Psoas muscle (tissue), 7 donors: ENCODE measurements at regions not wholly inside any gene's neighbourhood (a gene's known extent, or its start where the extent isn't known, plus 50 kb on each side); places are given as distances from the start of the nearest gene placed in this dataset.

Source experiments
- ATAC-seq, 4 donors: fragments of 200-7000 bp; cut with Tn5 transposase; one replicate each; pipeline ENCODE4 v1.9.1; 2020; ENCODE audit warnings: moderate library complexity in 3 of 4, mild to moderate bottlenecking in 2 of 4
- DNase-seq, 2 donors: peaks; one replicate each; pipeline ENCODE4 v3.0.0-alpha.2; 2020
- H3K27ac ChIP-seq: fragments of 200-600 bp; one replicate; pipeline ENCODE4 v1.8.0; 2022
- H3K27me3 ChIP-seq, 3 donors: fragments of 200-600 bp in 1 of 3; one replicate each; pipeline versions ENCODE4 v1.6.1 to v1.8.0; 2013 to 2022; ENCODE audit warnings: low read length in 2 of 3, mild to moderate bottlenecking in 2 of 3, moderate library complexity in 1 of 3; ENCODE audit not compliant: insufficient read depth in 3 of 3
- H3K36me3 ChIP-seq, 2 donors: fragments of 200-600 bp in 1 of 2; one replicate each; pipeline versions ENCODE4 v1.6.1 to v1.8.0; 2013 to 2022; ENCODE audit warnings: low read depth in 1 of 2, mild to moderate bottlenecking in 1 of 2, moderate library complexity in 1 of 2; ENCODE audit not compliant: insufficient read depth in 1 of 2
- H3K4me1 ChIP-seq: fragments of 200-600 bp; one replicate; pipeline ENCODE4 v1.8.0; 2022
- H3K4me3 ChIP-seq: fragments of 200-600 bp; one replicate; pipeline ENCODE4 v1.8.0; 2022; ENCODE audit warnings: mild to moderate bottlenecking
- H3K9me3 ChIP-seq: fragments of 200-600 bp; one replicate; pipeline ENCODE4 v1.8.0; 2022
- WGBS, 3 donors: extraction: QIAGEN DNeasy Blood & Tissue Kit; methylation state at CpG; one replicate each; pipeline versions ENCODE4 v1.1.6 to v1.1.7; 2013; 5-methylcytosine and 5-hydroxymethylcytosine counted together
- intact Hi-C, 2 donors: fragments of 100-400 bp; cut with DNase I; formaldehyde crosslinking; loops; one replicate each; pipeline versions ENCODE4 v1.11.0 to v1.14.2; 2022
- TF ChIP-seq, protein P1 (sequence below): fragments of 200-600 bp; IDR thresholded peaks from one replicate; pipeline ENCODE4 v1.8.0; 2022; ENCODE audit warnings: antibody characterized with exemption
- donor health status: healthy with polysubstance abuse.
- donor health status: DM: no; HTN: no; CAD: no; lungs with moderate emphysema.
- donor health status: Bipolar disorder and iron deficiency.
- donor health status: healthy.
- donor health status: DM: yes; HTN: yes; CAD: no.
- donor health status: DM: no; HTN: no; CAD: no.
- donor health status: DM: yes; HTN: yes; CAD: no.

DNA sequence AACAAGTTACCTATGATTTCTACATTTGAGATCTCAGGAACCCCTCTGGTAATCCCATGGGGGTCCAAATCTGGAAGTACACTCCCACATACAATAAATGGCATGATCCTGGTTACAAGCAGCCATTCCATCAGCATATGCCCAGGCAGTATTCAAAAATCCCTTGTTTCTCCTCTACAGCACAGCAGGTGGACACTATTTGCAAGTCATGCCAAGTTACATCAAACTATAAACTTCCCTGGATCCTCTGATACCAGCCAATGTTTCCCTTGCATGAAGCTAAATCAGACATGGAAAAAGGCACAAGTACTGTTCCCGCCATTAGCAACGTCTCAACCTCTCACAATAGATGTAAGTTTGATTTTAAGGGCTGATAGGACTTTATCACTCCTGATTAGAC, 134.5 kb upstream of the PRSS16 start:
- Histone ChIP-seq H3K27me3 (no peaks in the 10 kb centered on the region), H3K4me3 (no peak overlapping the region), H3K27ac (no peak overlapping the region), H3K36me3 (no peaks in the 10 kb centered on the region), H3K9me3 (no peaks in the 10 kb centered on the region), H3K4me1 (no peaks in the 10 kb centered on the region)
- intact Hi-C loops, result no loop called here
- TF ChIP-seq, protein P1, sequence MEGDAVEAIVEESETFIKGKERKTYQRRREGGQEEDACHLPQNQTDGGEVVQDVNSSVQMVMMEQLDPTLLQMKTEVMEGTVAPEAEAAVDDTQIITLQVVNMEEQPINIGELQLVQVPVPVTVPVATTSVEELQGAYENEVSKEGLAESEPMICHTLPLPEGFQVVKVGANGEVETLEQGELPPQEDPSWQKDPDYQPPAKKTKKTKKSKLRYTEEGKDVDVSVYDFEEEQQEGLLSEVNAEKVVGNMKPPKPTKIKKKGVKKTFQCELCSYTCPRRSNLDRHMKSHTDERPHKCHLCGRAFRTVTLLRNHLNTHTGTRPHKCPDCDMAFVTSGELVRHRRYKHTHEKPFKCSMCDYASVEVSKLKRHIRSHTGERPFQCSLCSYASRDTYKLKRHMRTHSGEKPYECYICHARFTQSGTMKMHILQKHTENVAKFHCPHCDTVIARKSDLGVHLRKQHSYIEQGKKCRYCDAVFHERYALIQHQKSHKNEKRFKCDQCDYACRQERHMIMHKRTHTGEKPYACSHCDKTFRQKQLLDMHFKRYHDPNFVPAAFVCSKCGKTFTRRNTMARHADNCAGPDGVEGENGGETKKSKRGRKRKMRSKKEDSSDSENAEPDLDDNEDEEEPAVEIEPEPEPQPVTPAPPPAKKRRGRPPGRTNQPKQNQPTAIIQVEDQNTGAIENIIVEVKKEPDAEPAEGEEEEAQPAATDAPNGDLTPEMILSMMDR, result no peak
- ATAC-seq (no peak), DNase-seq (no peak)
- 87 to 93% (median 87%) methylated on average over 2 of the region's 2 CpGs for WGBS, 3 donors

DNA sequence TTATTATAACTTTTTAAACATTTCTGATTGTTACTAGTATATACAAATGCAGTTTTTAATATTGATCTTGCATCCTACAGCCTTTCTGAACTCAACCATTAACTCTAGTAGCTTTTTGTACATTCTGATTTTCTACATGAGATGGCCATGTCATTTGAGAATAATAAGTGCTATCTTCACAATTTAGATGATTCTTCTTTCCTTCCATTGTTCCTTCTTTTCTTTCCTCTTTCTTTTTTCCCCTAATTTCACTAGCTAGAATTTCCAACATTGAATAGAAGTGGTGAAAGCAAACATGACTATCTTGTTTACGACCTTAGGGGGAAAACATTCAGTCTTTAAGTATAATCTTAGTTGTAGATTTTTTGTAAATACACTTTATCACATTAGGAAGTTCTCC, 128.2 kb upstream of the PRSS16 start:
- peaks cover 0 to 5% of the 10 kb centered on the region in 2 donors for H3K36me3 ChIP-seq
- H3K27ac ChIP-seq, result no peak overlapping the region
- DNase-seq (no peak), ATAC-seq (no peak)
- H3K4me1 ChIP-seq, result no peaks in the 10 kb centered on the region
- no peak overlapping the region for H3K4me3 ChIP-seq
- TF ChIP-seq, protein P1, result no peak
- H3K27me3 ChIP-seq, result no peaks in the 10 kb centered on the region
- WGBS, 3 donors, result 96 to 100% (median 97%) methylated on average over 1 of the region's 1 CpG
- intact Hi-C loops, result no loop called here
- H3K9me3 ChIP-seq, result no peaks in the 10 kb centered on the region

DNA sequence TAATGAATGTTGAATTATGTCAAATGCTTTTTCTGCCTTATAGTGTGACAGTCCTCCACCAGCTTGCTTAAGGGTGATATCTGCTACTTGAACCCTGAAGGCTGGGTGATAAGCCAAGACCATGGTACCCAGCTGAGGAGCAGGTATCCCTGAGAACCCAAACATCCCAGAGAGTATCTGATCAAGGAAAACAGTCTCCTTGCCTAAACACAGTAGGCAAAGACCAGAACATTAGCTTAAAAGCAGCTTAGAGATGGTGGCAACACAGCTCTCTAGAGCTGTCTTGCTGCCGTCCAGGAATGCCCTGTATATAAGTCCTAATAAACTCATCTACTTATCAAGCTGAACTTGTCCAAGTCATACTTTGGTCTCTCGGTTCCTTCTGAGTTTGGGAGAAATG, 127.7 kb upstream of the PRSS16 start:
- H3K4me1 ChIP-seq, result no peaks in the 10 kb centered on the region
- TF ChIP-seq, protein P1, result no peak
- H3K9me3 ChIP-seq, result no peaks in the 10 kb centered on the region
- no peak overlapping the region for H3K27ac ChIP-seq
- H3K27me3 ChIP-seq, result no peaks in the 10 kb centered on the region
- whole genome bisulfite sequencing, 3 donors, result 66 to 92% (median 92%) methylated on average over 2 of the region's 2 CpGs
- peaks cover 0 to 5% of the 10 kb centered on the region in 2 donors for H3K36me3 ChIP-seq
- intact Hi-C loops, result no loop called here
- ATAC-seq (no peak), DNase-seq (no peak)
- H3K4me3 ChIP-seq, result no peak overlapping the region

DNA sequence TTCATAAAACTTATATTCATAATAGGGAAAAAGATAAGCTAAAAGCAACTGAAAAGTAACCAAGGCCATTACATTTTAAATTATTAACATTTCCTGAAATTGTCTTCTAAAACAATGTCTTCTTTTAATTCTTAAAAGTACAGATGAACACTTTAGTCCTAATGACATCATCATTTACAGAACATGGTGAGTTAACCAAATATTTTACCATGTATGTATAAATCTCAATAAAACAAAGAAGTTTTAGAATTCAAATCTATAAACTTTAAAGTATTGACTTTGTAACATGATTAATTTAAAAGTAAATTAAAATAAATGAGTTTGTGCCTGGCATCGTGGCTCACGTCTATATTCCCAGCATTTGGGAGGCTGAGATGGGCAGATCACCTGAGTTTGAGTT, 125.9 kb upstream of the PRSS16 start:
- TF ChIP-seq, protein P1, result no peak
- no peak overlapping the region for H3K27ac ChIP-seq
- ATAC-seq (no peak), DNase-seq (no peak)
- WGBS, 3 donors, result 94 to 100% (median 97%) methylated on average over 2 of the region's 2 CpGs
- H3K9me3 ChIP-seq, result no peaks in the 10 kb centered on the region
- intact Hi-C loops, result no loop called here
- H3K36me3 ChIP-seq, result peaks cover 0 to 17% of the 10 kb centered on the region in 2 donors
- H3K4me1 ChIP-seq, result no peaks in the 10 kb centered on the region
- no peak overlapping the region for H3K4me3 ChIP-seq
- H3K27me3 ChIP-seq, result no peaks in the 10 kb centered on the region

DNA sequence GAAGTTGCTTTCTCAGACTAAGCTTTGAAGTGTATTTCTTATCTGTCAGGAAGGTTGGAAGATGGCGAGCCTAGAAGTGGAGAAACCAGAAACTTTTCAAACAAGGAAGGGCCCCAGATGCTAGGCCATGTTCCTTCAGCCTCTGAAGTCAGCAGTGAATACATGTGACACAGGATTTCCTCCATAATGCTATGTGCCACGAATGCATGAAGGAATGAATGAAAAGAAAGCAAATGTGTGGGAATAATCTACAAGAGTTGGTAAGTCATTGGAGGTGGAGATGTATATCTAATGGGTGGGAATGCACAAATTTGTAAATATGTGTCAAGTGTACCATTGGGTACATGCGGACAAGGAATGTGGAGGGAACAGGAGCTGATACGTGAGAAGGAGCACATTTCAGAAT, 123.2 kb upstream of the PRSS16 start:
- no peak overlapping the region for H3K4me3 ChIP-seq
- peaks cover 0 to 17% of the 10 kb centered on the region in 2 donors for H3K36me3 ChIP-seq
- no peaks in the 10 kb centered on the region for H3K9me3 ChIP-seq
- no peaks in the 10 kb centered on the region for H3K4me1 ChIP-seq
- no peak overlapping the region for H3K27ac ChIP-seq
- intact Hi-C loops, result no loop called here
- WGBS, 3 donors, result 86 to 93% (median 86%) methylated on average over 4 of the region's 4 CpGs
- no peak for ATAC-seq
- no peaks in the 10 kb centered on the region for H3K27me3 ChIP-seq
- DNase-seq, result no peak
- TF ChIP-seq, protein P1, result no peak
